GM23338 (cell line): ENCODE measurements at regions not wholly inside any gene's neighbourhood (a gene's known extent, or its start where the extent isn't known, plus 50 kb on each side); places are given as distances from the start of the nearest gene placed in this dataset.

Experiments
- ATAC-seq: fragments of 200-7000 bp; cut with Tn5 transposase; 3 replicates; pipeline ENCODE4 v1.9.1; 2020
- DNase-seq: peaks from one replicate; pipeline ENCODE4 v3.0.0-alpha.2; 2015; ENCODE audit warnings: low spot score
- H2AFZ ChIP-seq: fragments of 200-600 bp; sonication (generic); 2 replicates; pipeline ENCODE4 v1.8.0; 2016; ENCODE audit warnings: antibody characterized with exemption, mild to moderate bottlenecking, moderate library complexity
- H3F3A ChIP-seq: fragments of 200-600 bp; sonication (generic); replicated peaks from 2 replicates; pipeline ENCODE4 v1.8.0; 2017; ENCODE audit warnings: antibody characterized with exemption, mixed run types, low read depth
- H3K27ac ChIP-seq: fragments of 200-600 bp; sonication (generic); 2 replicates; pipeline ENCODE4 v1.6.1; 2016; ENCODE audit warnings: low read depth
- H3K27me3 ChIP-seq: fragments of 200-600 bp; sonication (generic); 2 replicates; pipeline ENCODE4 v1.8.0; 2016; ENCODE audit warnings: mild to moderate bottlenecking, mixed run types, moderate library complexity; ENCODE audit not compliant: insufficient read depth
- H3K36me3 ChIP-seq: fragments of 200-600 bp; sonication (generic); 2 replicates; pipeline ENCODE4 v1.8.0; 2016; ENCODE audit warnings: mild to moderate bottlenecking; ENCODE audit not compliant: insufficient read depth
- H3K4me1 ChIP-seq: fragments of 200-600 bp; sonication (generic); 2 replicates; pipeline ENCODE4 v1.8.0; 2016; ENCODE audit warnings: mild to moderate bottlenecking, moderate library complexity; ENCODE audit not compliant: insufficient read depth
- H3K4me2 ChIP-seq: fragments of 200-600 bp; sonication (generic); 2 replicates; pipeline ENCODE4 v1.7.1; 2017; ENCODE audit warnings: mixed run types
- H3K4me3 ChIP-seq: fragments of 200-600 bp; sonication (generic); 2 replicates; pipeline ENCODE4 v1.6.1; 2016; ENCODE audit warnings: mixed run types
- H3K79me2 ChIP-seq: fragments of 200-600 bp; sonication (generic); replicated peaks from 2 replicates; pipeline ENCODE4 v1.8.0; 2017; ENCODE audit warnings: mild to moderate bottlenecking; ENCODE audit not compliant: insufficient read depth
- H3K9me2 ChIP-seq: fragments of 200-600 bp; sonication (generic); 2 replicates; pipeline ENCODE4 v1.8.0; 2017; ENCODE audit not compliant: insufficient read depth
- H4K20me1 ChIP-seq: fragments of 200-600 bp; sonication (generic); replicated peaks from 2 replicates; pipeline ENCODE4 v1.8.0; 2017; ENCODE audit warnings: mild to moderate bottlenecking; ENCODE audit not compliant: insufficient read depth
- H3K27ac Mint-ChIP-seq: 2 replicates; pipeline ENCODE4 v1.8.0; 2020; ENCODE audit warnings: inconsistent platforms, mild to moderate bottlenecking, moderate library complexity, mixed read lengths
- H3K27me3 Mint-ChIP-seq: 3 replicates; pipeline ENCODE4 v1.8.0; 2022; ENCODE audit warnings: low read depth, mild to moderate bottlenecking, moderate library complexity, mixed read lengths, inconsistent platforms; ENCODE audit not compliant: insufficient read depth, poor library complexity
- H3K36me3 Mint-ChIP-seq: 3 replicates; pipeline ENCODE4 v1.8.0; 2021; ENCODE audit warnings: low read depth, mild to moderate bottlenecking, inconsistent platforms, moderate library complexity, mixed read lengths
- H3K4me1 Mint-ChIP-seq: 3 replicates; pipeline ENCODE4 v1.8.0; 2020; ENCODE audit warnings: mild to moderate bottlenecking, inconsistent platforms, mixed read lengths
- H3K4me3 Mint-ChIP-seq: 3 replicates; pipeline ENCODE4 v1.8.0; 2021; ENCODE audit warnings: moderate library complexity, mild to moderate bottlenecking, inconsistent platforms, mixed read lengths
- H3K9me3 Mint-ChIP-seq: 3 replicates; pipeline ENCODE4 v1.8.0; 2020; ENCODE audit warnings: moderate library complexity, mild to moderate bottlenecking, inconsistent platforms, mixed read lengths
- CREB1 ChIP-seq: fragments of 250-450 bp; sonication (Bioruptor Pico); IDR thresholded peaks from 2 replicates; pipeline ENCODE4 v1.5.0; 2020; ENCODE audit warnings: low read depth, mild to moderate bottlenecking, moderate library complexity
- NANOG ChIP-seq: IDR thresholded peaks from 2 replicates; pipeline ENCODE4 v1.6.1; 2016; ENCODE audit warnings: antibody characterized with exemption, borderline replicate concordance
- STAT1 ChIP-seq: IDR thresholded peaks from one replicate; pipeline ENCODE4 v1.6.1; 2016; ENCODE audit warnings: antibody characterized with exemption; ENCODE audit not compliant: unreplicated experiment
- ZNF331 ChIP-seq: fragments of 250-450 bp; sonication (Bioruptor Pico); IDR thresholded peaks from 2 replicates; pipeline ENCODE4 v1.5.0; 2020; ENCODE audit warnings: low read depth, mild to moderate bottlenecking, moderate library complexity
- TF ChIP-seq, protein P1 (sequence below): fragments of 250-450 bp; sonication (Bioruptor Pico); IDR thresholded peaks from 2 replicates; pipeline ENCODE4 v1.5.0; 2020; ENCODE audit warnings: mild to moderate bottlenecking, moderate library complexity

DNA sequence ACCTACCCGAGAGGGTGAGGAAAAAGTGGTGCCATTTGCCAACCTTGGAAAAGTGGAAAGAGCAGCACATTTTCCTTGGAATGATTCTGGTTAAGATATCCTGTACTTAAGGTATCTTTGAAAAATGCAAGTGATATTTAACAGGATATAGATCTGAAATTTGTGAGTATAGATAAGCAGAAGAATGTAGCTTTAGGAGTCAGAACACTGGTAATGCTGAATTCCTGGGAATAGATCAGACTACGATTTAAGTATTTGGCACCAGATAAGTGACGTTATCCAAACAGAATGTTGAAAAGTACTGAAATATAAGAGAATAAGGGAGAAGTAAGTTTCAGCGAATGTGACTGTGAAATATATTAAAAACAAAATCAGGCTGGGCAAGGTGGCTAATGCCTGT, 210.1 kb downstream of the PCDH7 start:
- no peak for TF ChIP-seq ZNF331
- TF ChIP-seq, protein P1, sequence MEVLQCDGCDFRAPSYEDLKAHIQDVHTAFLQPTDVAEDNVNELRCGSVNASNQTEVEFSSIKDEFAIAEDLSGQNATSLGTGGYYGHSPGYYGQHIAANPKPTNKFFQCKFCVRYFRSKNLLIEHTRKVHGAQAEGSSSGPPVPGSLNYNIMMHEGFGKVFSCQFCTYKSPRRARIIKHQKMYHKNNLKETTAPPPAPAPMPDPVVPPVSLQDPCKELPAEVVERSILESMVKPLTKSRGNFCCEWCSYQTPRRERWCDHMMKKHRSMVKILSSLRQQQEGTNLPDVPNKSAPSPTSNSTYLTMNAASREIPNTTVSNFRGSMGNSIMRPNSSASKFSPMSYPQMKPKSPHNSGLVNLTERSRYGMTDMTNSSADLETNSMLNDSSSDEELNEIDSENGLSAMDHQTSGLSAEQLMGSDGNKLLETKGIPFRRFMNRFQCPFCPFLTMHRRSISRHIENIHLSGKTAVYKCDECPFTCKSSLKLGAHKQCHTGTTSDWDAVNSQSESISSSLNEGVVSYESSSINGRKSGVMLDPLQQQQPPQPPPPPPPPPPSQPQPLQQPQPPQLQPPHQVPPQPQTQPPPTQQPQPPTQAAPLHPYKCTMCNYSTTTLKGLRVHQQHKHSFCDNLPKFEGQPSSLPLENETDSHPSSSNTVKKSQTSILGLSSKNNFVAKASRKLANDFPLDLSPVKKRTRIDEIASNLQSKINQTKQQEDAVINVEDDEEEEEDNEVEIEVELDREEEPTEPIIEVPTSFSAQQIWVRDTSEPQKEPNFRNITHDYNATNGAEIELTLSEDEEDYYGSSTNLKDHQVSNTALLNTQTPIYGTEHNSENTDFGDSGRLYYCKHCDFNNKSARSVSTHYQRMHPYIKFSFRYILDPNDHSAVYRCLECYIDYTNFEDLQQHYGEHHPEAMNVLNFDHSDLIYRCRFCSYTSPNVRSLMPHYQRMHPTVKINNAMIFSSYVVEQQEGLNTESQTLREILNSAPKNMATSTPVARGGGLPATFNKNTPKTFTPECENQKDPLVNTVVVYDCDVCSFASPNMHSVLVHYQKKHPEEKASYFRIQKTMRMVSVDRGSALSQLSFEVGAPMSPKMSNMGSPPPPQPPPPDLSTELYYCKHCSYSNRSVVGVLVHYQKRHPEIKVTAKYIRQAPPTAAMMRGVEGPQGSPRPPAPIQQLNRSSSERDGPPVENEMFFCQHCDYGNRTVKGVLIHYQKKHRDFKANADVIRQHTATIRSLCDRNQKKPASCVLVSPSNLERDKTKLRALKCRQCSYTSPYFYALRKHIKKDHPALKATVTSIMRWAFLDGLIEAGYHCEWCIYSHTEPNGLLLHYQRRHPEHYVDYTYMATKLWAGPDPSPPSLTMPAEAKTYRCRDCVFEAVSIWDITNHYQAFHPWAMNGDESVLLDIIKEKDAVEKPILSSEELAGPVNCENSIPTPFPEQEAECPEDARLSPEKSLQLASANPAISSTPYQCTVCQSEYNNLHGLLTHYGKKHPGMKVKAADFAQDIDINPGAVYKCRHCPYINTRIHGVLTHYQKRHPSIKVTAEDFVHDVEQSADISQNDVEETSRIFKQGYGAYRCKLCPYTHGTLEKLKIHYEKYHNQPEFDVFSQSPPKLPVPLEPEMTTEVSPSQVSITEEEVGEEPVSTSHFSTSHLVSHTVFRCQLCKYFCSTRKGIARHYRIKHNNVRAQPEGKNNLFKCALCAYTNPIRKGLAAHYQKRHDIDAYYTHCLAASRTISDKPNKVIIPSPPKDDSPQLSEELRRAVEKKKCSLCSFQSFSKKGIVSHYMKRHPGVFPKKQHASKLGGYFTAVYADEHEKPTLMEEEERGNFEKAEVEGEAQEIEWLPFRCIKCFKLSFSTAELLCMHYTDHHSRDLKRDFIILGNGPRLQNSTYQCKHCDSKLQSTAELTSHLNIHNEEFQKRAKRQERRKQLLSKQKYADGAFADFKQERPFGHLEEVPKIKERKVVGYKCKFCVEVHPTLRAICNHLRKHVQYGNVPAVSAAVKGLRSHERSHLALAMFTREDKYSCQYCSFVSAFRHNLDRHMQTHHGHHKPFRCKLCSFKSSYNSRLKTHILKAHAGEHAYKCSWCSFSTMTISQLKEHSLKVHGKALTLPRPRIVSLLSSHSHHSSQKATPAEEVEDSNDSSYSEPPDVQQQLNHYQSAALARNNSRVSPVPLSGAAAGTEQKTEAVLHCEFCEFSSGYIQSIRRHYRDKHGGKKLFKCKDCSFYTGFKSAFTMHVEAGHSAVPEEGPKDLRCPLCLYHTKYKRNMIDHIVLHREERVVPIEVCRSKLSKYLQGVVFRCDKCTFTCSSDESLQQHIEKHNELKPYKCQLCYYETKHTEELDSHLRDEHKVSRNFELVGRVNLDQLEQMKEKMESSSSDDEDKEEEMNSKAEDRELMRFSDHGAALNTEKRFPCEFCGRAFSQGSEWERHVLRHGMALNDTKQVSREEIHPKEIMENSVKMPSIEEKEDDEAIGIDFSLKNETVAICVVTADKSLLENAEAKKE (CRISPR knock-in tag) = no peak
- no peak for TF ChIP-seq NANOG

DNA sequence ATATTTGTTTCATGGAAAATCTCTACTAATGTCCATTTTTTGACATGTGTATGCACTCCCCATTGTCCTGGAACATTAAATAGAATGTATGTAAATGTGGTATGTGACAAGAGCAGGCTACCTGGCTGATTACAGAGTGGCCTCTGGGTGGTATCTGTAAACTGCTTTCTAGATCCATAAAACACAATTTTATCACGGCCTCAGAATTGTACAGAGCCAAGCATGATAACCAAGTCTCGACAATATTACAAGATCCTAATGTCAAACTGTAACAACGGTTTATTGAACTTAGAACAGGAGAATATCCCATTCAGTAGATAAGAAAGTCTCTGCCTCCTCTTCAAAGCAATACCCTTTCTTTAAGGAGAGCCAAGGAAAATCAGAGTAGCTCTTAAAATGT, 212.4 kb downstream of the PCDH7 start:
- no peak for DNase-seq
- Histone ChIP-seq H2AFZ (no peak overlapping the region), H3F3A (no peaks in the 10 kb centered on the region), H3K79me2 (no peaks in the 10 kb centered on the region), H3K9me2 (no peaks in the 10 kb centered on the region), H3K27ac (no peak overlapping the region), H3K27me3 (no peaks in the 10 kb centered on the region), H3K36me3 (no peaks in the 10 kb centered on the region), H3K4me3 (no peak overlapping the region), H3K4me1 (peaks cover 5% of the 10 kb centered on the region; the same call in 1 of the 2 replicates), H3K4me2 (no peak overlapping the region), H4K20me1 (no peaks in the 10 kb centered on the region)
- Mint-ChIP-seq H3K36me3 (no peaks in the 10 kb centered on the region), H3K27me3 (no peaks in the 10 kb centered on the region), H3K4me3 (no peak overlapping the region), H3K27ac (no peak overlapping the region), H3K9me3 (no peaks in the 10 kb centered on the region), H3K4me1 (peaks cover 11% of the 10 kb centered on the region)
- ATAC-seq = no peak
- TF ChIP-seq STAT1 (no peak), CREB1 (CRISPR knock-in tag) (no peak)

More for the DNA sequence above, 210.1 kb downstream of the PCDH7 start:
- Mint-ChIP-seq H3K4me3 (no peak overlapping the region), H3K9me3 (no peaks in the 10 kb centered on the region), H3K4me1 (peaks cover 11% of the 10 kb centered on the region), H3K27ac (no peak overlapping the region), H3K27me3 (no peaks in the 10 kb centered on the region), H3K36me3 (no peaks in the 10 kb centered on the region)
- no peaks in the 10 kb centered on the region for H3K27me3 ChIP-seq
- no peaks in the 10 kb centered on the region for H3K79me2 ChIP-seq
- H3F3A ChIP-seq = no peaks in the 10 kb centered on the region
- H3K4me1 ChIP-seq = peaks cover 9% of the 10 kb centered on the region; the same call in 1 of the 2 replicates
- H4K20me1 ChIP-seq = no peaks in the 10 kb centered on the region
- H3K4me2 ChIP-seq = no peak overlapping the region
- no peak overlapping the region for H3K4me3 ChIP-seq
- H3K27ac ChIP-seq = no peak overlapping the region
- ATAC-seq (no peak), DNase-seq (no peak)
- no peaks in the 10 kb centered on the region for H3K9me2 ChIP-seq
- no peak overlapping the region for H2AFZ ChIP-seq
- no peaks in the 10 kb centered on the region for H3K36me3 ChIP-seq
